Astrocyte of the spinal cord (primary cell): ENCODE measurements at regions not wholly inside any gene's neighbourhood (a gene's known extent, or its start where the extent isn't known, plus 50 kb on each side); places are given as distances from the start of the nearest gene placed in this dataset.

ENCODE experiments used
- DNase-seq: peaks from one replicate; pipeline ENCODE4 v3.0.0; 2011; ENCODE audit warnings: low read depth, low spot score
- H3K4me3 ChIP-seq: 2 replicates; pipeline ENCODE4 v1.5.1; 2011; ENCODE audit warnings: low read depth, mild to moderate bottlenecking, low read length, moderate library complexity
- in situ Hi-C: cut with HindIII; loops from 2 replicates; pipeline ENCODE4 v1.10.0; 2017; ENCODE audit warnings: low sequenced_read_pairs
- TF ChIP-seq, protein P1 (sequence below): IDR thresholded peaks from 2 replicates; pipeline ENCODE4 v1.5.1; 2012; ENCODE audit warnings: low read depth, mild to moderate bottlenecking, low read length, inconsistent platforms

DNA sequence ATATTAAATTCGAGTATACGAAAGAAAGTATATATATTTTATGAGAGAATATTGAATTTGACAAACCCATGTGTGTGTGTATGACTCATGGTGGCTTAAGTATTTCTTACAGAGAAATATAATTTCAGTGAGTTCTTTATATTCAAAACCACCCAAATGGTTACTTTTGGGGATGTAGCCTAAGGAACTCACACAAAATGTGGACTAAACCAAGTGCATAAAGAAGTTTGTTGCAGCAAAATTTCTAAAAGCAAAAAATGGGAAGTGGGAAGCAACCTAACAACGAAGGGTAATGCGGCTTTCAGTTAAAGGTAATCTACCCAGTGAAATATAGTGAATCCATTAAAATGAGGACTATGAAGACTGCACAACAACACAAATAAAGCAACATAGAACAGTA, 277.1 kb downstream of the EDEM1 start:
- no peak overlapping the region for H3K4me3 ChIP-seq
- TF ChIP-seq, protein P1, sequence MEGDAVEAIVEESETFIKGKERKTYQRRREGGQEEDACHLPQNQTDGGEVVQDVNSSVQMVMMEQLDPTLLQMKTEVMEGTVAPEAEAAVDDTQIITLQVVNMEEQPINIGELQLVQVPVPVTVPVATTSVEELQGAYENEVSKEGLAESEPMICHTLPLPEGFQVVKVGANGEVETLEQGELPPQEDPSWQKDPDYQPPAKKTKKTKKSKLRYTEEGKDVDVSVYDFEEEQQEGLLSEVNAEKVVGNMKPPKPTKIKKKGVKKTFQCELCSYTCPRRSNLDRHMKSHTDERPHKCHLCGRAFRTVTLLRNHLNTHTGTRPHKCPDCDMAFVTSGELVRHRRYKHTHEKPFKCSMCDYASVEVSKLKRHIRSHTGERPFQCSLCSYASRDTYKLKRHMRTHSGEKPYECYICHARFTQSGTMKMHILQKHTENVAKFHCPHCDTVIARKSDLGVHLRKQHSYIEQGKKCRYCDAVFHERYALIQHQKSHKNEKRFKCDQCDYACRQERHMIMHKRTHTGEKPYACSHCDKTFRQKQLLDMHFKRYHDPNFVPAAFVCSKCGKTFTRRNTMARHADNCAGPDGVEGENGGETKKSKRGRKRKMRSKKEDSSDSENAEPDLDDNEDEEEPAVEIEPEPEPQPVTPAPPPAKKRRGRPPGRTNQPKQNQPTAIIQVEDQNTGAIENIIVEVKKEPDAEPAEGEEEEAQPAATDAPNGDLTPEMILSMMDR: no peak
- DNase-seq: no peak
- in situ Hi-C loops: no loop called here

DNA sequence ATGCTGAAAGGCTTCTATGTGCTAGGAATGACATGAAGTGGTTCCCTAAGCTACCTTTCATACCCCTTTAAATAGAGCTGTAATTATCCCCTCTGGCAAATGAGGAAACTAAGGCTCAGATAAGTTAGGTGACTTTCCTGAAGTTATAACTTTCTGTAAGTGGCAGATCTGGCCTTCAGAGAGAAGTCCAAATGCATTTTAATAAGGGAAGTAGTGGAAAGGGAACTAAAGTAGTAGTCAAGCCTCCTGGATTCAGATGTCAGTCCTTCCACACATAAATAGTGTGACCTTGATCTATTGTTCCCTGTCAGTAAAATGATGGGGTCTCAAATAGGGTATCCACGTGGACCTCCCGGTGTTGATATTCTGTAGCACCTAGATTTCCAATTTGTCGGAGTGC, 277.7 kb downstream of the EDEM1 start:
- no peak overlapping the region for H3K4me3 ChIP-seq
- TF ChIP-seq, protein P1: no peak
- no peak for DNase-seq
- in situ Hi-C loops: no loop called here

GRCh38 chr3:5466065-5466464, 278.6 kb downstream of the EDEM1 start:
- no peak overlapping the region for H3K4me3 ChIP-seq
- in situ Hi-C loops: no loop called here
- TF ChIP-seq, protein P1: no peak
- no peak for DNase-seq

- H3K4me3 ChIP-seq: no peak overlapping the region
- DNase-seq: no peak
- in situ Hi-C loops: no loop called here
- TF ChIP-seq, protein P1: no peak
Measured at GRCh38 chr3:5466717-5467116, 279.2 kb downstream of the EDEM1 start.

DNA sequence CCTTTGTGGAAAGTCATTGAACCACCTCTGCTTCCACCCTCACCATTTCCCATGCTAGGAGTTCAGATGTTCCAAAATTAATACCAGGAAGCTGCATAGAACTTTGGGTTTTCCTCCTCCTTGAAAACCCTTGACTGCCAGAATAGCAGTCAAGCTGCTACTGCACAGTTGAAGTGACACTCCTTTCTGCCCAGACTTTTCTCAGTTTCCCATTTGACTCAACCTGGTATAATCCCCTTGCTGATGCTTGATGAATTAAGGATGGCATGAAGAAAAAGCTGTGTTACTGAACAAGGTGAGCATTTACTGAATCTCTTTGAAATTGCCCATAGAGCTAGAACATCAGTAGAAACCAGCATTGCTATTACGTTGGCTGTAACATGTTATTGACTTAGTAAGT, 286.0 kb downstream of the EDEM1 start:
- TF ChIP-seq, protein P1: no peak
- no peak for DNase-seq
- no peak overlapping the region for H3K4me3 ChIP-seq
- in situ Hi-C loops: no loop called here

DNA sequence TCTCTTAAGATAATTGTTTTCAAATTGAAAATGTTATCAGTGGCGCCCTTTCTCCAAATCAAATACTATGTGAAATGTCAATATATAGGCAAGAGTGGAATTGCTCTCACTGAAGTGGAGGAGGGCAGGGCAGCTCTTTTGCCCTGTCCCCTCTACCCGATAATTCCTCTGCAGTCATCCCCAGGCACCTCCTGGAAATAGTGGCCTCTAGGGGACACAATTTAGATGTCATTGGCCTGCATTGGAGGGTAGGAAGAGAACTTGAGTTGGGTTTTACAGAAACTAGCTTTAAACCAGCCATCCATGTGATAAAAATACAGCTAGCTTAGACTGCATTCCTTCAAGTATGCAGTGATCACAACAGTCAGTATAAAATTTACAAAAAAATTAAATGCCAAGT, 288.9 kb downstream of the EDEM1 start:
- H3K4me3 ChIP-seq: no peak overlapping the region
- no peak for DNase-seq
- in situ Hi-C loops: no loop called here
- TF ChIP-seq, protein P1: no peak

- H3K4me3 ChIP-seq: no peak overlapping the region
- DNase-seq: no peak
- in situ Hi-C loops: no loop called here
- TF ChIP-seq, protein P1: no peak
Measured at GRCh38 chr3:5479229-5479799, 291.8 kb downstream of the EDEM1 start.
